ENCODE measurements at regions not wholly inside any gene's neighbourhood (a gene's known extent, or its start where the extent isn't known, plus 50 kb on each side); places are given as distances from the start of the nearest gene placed in this dataset.

GRCh38 chr6:91099479-91099878 lies 512.6 kb upstream of the MAP3K7 start:
- FAIRE-seq (no peak), ATAC-seq (no peak), DNase-seq (ENCODE audit: low read depth in 1 of 2, low spot score in 1 of 2) (no peak)
- ChIA-PET CTCF (interaction anchor here (2.0 kb wide), 1 partner anchor 18 kb away, joined by 4 read pairs; no protein-coding TSS in a partner anchor), POLR2A (no interaction called here)
- Histone ChIP-seq H3K4me1 (no peaks in the 10 kb centered on the region), H3K9me3 (no peaks in the 10 kb centered on the region), H3K27ac (no peak overlapping the region), H3K4me3 (no peak overlapping the region), H3K4me2 (no peak overlapping the region)
- WGBS (ENCODE audit: missing lambda C conversion rate) = 0% methylated on average over 1 of the region's 1 CpG
- TF ChIP-seq SREBF2 (IDR thresholded peaks at IDR 0.05) = no peak
- TF ChIP-seq PHF8 (IDR thresholded peaks at IDR 0.05; ENCODE audit: borderline replicate concordance, low read depth) = no peak
- TF ChIP-seq MYC (IDR thresholded peaks at IDR 0.05; ENCODE audit: borderline replicate concordance, low read length) = no peak
- no peak for TF ChIP-seq EHF (CRISPR knock-in tag; IDR thresholded peaks at IDR 0.05)
- no peak for TF ChIP-seq NPAS2 (CRISPR knock-in tag; IDR thresholded peaks at IDR 0.05; ENCODE audit: borderline replicate concordance)
- TF ChIP-seq JUNB (IDR thresholded peaks at IDR 0.05) = no peak
- TF ChIP-seq BHLHE40 (IDR thresholded peaks at IDR 0.05; ENCODE audit: low read depth, low read length) = no peak
- TF ChIP-seq NR3C1 (IDR thresholded peaks at IDR 0.05) = no peak
- TF ChIP-seq HEYL (CRISPR knock-in tag; IDR thresholded peaks at IDR 0.05) = no peak
- TF ChIP-seq ZFP36 (IDR thresholded peaks at IDR 0.05; ENCODE audit: borderline replicate concordance, partially characterized antibody) = no peak

- H3K4me3 ChIP-seq = no peak overlapping the region
- DNase-seq (ENCODE audit: low read depth in 1 of 2, low spot score in 1 of 2) (no peak), FAIRE-seq (no peak), ATAC-seq (no peak)
- CTCF ChIA-PET = interaction anchor here (2.0 kb wide), 1 partner anchor 17 kb away, joined by 4 read pairs; no protein-coding TSS in a partner anchor
- POLR2A ChIA-PET = no interaction called here
- no peak for TF ChIP-seq CHD4 (IDR thresholded peaks at IDR 0.05; ENCODE audit: borderline replicate concordance)
- H3K27ac ChIP-seq = no peak overlapping the region
- H3K4me2 ChIP-seq = no peak overlapping the region
- no peaks in the 10 kb centered on the region for H3K4me1 ChIP-seq
- no peaks in the 10 kb centered on the region for H3K9me3 ChIP-seq
- WGBS (ENCODE audit: missing lambda C conversion rate) = 10% methylated on average over 5 of the region's 5 CpGs
Observed at GRCh38 chr6:91098006-91098405, 511.1 kb upstream of the MAP3K7 start.

GRCh38 chr6:91097364-91097763 lies 510.5 kb upstream of the MAP3K7 start:
- ATAC-seq (no peak), FAIRE-seq (no peak), DNase-seq (ENCODE audit: low read depth in 1 of 2, low spot score in 1 of 2) (no peak)
- H3K27ac ChIP-seq = no peak overlapping the region
- H3K4me2 ChIP-seq = no peak overlapping the region
- 10% methylated on average over 5 of the region's 5 CpGs for WGBS (ENCODE audit: missing lambda C conversion rate)
- CTCF ChIA-PET = interaction anchor here (2.2 kb wide), 1 partner anchor 16 kb away, joined by 6 read pairs; no protein-coding TSS in a partner anchor
- no peaks in the 10 kb centered on the region for H3K4me1 ChIP-seq
- POLR2A ChIA-PET = no interaction called here
- TF ChIP-seq MAZ (IDR thresholded peaks at IDR 0.05; ENCODE audit: borderline replicate concordance, low read depth, low read length) = no peak
- TF ChIP-seq HES2 (IDR thresholded peaks at IDR 0.05) = no peak
- no peak for TF ChIP-seq CHD2 (IDR thresholded peaks at IDR 0.05; ENCODE audit: low read length, partially characterized antibody)
- no peak for TF ChIP-seq PBX3 (IDR thresholded peaks at IDR 0.05)
- no peak for TF ChIP-seq MYC (IDR thresholded peaks at IDR 0.05; ENCODE audit: borderline replicate concordance, low read length)
- TF ChIP-seq HOXB13 (CRISPR knock-in tag; IDR thresholded peaks at IDR 0.05; ENCODE audit: low read depth) = no peak
- TF ChIP-seq FOSB (CRISPR knock-in tag; IDR thresholded peaks at IDR 0.05) = no peak
- no peak for TF ChIP-seq ZSCAN20 (CRISPR knock-in tag; IDR thresholded peaks at IDR 0.05)
- TF ChIP-seq RAD21 (conservative IDR thresholded peaks at IDR 0.05 in 1 of 2, IDR thresholded peaks at IDR 0.05 in 1 of 2) = no peak
- no peak for TF ChIP-seq JUNB (IDR thresholded peaks at IDR 0.05)
- TF ChIP-seq SMC3 (IDR thresholded peaks at IDR 0.05) = no peak
- no peak for TF ChIP-seq RCOR1 (IDR thresholded peaks at IDR 0.05; ENCODE audit: low read depth, low read length)
- TF ChIP-seq CHD4 (IDR thresholded peaks at IDR 0.05; ENCODE audit: borderline replicate concordance) = no peak
- no peak for TF ChIP-seq POLR2A (IDR thresholded peaks at IDR 0.05; ENCODE audit: low read length)
- TF ChIP-seq REST (IDR thresholded peaks at IDR 0.05) = no peak
- no peak for TF ChIP-seq BCL3 (IDR thresholded peaks at IDR 0.05)
- no peak for TF ChIP-seq HDAC2 (IDR thresholded peaks at IDR 0.05)
- no peak for TF ChIP-seq JUN (IDR thresholded peaks at IDR 0.05)
- TF ChIP-seq NPAS2 (CRISPR knock-in tag; IDR thresholded peaks at IDR 0.05; ENCODE audit: borderline replicate concordance) = no peak
- TF ChIP-seq CTCF (IDR thresholded peaks at IDR 0.05) = no peak
- no peak overlapping the region for H3K4me3 ChIP-seq
- H3K9me3 ChIP-seq = no peaks in the 10 kb centered on the region
